CD14-positive monocyte (primary cell): ENCODE measurements at regions not wholly inside any gene's neighbourhood (a gene's known extent, or its start where the extent isn't known, plus 50 kb on each side); places are given as distances from the start of the nearest gene placed in this dataset.

ENCODE experiments used
- DNase-seq, 3 donors: peaks; one replicate each; pipeline ENCODE4 v3.0.0-alpha.2; 2011 to 2022
- H2AFZ ChIP-seq: 2 replicates; pipeline ENCODE4 v1.6.0; 2012; ENCODE audit warnings: mild to moderate bottlenecking, low read depth, low read length, inconsistent platforms; ENCODE audit not compliant: insufficient read depth, poor library complexity, severe bottlenecking
- H3K27ac ChIP-seq, 2 donors: 1 replicate in 1 of 2; 2 replicates in 1 of 2; pipeline ENCODE4 v1.5.1; 2012 to 2013; ENCODE audit warnings: low read length in 2 of 2, control low read depth in 1 of 2, inconsistent platforms in 1 of 2, low read depth in 1 of 2, mild to moderate bottlenecking in 1 of 2
- H3K27me3 ChIP-seq, 2 donors: one replicate each; pipeline versions ENCODE4 v1.6.0 to v1.6.1; 2011 to 2013; ENCODE audit warnings: low read length in 2 of 2; ENCODE audit not compliant: control insufficient read depth in 2 of 2, insufficient read depth in 2 of 2
- H3K36me3 ChIP-seq, 2 donors: replicated peaks in 1 of 2; 1 replicate in 1 of 2; 2 replicates in 1 of 2; pipeline versions ENCODE4 v1.5.1 to v1.6.1; 2012 to 2013; ENCODE audit warnings: low read length in 2 of 2, control low read depth in 1 of 2, inconsistent platforms in 1 of 2, mild to moderate bottlenecking in 1 of 2; ENCODE audit not compliant: insufficient read depth in 2 of 2, control insufficient read depth in 1 of 2
- H3K4me1 ChIP-seq, 2 donors: 1 replicate in 1 of 2; 2 replicates in 1 of 2; pipeline versions ENCODE4 v1.5.1 to v1.6.1; 2012 to 2013; ENCODE audit warnings: low read length in 2 of 2, control low read depth in 1 of 2, inconsistent platforms in 1 of 2, mild to moderate bottlenecking in 1 of 2, moderate library complexity in 1 of 2; ENCODE audit not compliant: insufficient read depth in 2 of 2, control insufficient read depth in 1 of 2
- H3K4me2 ChIP-seq: replicated peaks from 2 replicates; pipeline ENCODE3; 2012; ENCODE audit warnings: low read length, moderate library complexity, mild to moderate bottlenecking; ENCODE audit not compliant: poor library complexity, severe bottlenecking; ENCODE audit errors: extremely low read depth
- H3K4me3 ChIP-seq, 3 experiments: fragments of 200-600 bp in 1 of 3; sonication (generic) in 1 of 3; replicated peaks in 1 of 3; 1 replicate in 2 of 3; 2 replicates in 1 of 3; pipeline ENCODE4 v1.5.1; 2011 to 2013; ENCODE audit warnings: low read length in 3 of 3, mild to moderate bottlenecking in 3 of 3, control low read depth in 2 of 3, low read depth in 2 of 3, inconsistent platforms in 1 of 3, moderate library complexity in 1 of 3
- H3K79me2 ChIP-seq: 2 replicates; pipeline ENCODE4 v1.6.0; 2012; ENCODE audit warnings: mild to moderate bottlenecking, control low read depth, inconsistent platforms, low read length, moderate library complexity; ENCODE audit not compliant: insufficient read depth
- H3K9ac ChIP-seq: 2 replicates; pipeline ENCODE4 v1.6.0; 2017; ENCODE audit warnings: low read length, mild to moderate bottlenecking; ENCODE audit not compliant: insufficient read depth, poor library complexity, severe bottlenecking
- H3K9me3 ChIP-seq, 2 donors: replicated peaks in 1 of 2; 1 replicate in 1 of 2; 2 replicates in 1 of 2; pipeline versions ENCODE4 v1.5.1 to v1.6.1; 2012 to 2013; ENCODE audit warnings: low read length in 2 of 2, control low read depth in 1 of 2; ENCODE audit not compliant: control insufficient read depth in 1 of 2, insufficient read depth in 1 of 2
- H4K20me1 ChIP-seq: 2 replicates; pipeline ENCODE4 v1.6.0; 2012; ENCODE audit warnings: mild to moderate bottlenecking, low read length, control low read depth, moderate library complexity; ENCODE audit not compliant: insufficient read depth
- H3K27ac Mint-ChIP-seq, 7 donors: one replicate each; pipeline ENCODE4 v1.8.0; 2020; ENCODE audit warnings: mild to moderate bottlenecking in 7 of 7, mixed read lengths in 7 of 7, moderate library complexity in 6 of 7, inconsistent platforms in 2 of 7
- H3K27me3 Mint-ChIP-seq, 3 donors: one replicate each; pipeline ENCODE4 v1.8.0; 2021 to 2022; ENCODE audit warnings: low read depth in 3 of 3, mild to moderate bottlenecking in 3 of 3, mixed read lengths in 3 of 3, moderate library complexity in 3 of 3, inconsistent platforms in 1 of 3
- H3K36me3 Mint-ChIP-seq, 2 donors: one replicate each; pipeline ENCODE4 v1.8.0; 2020; ENCODE audit warnings: mixed read lengths in 2 of 2, inconsistent platforms in 1 of 2, mild to moderate bottlenecking in 1 of 2
- H3K4me1 Mint-ChIP-seq: one replicate; pipeline ENCODE4 v1.8.0; 2020; ENCODE audit warnings: mild to moderate bottlenecking, mixed read lengths
- H3K4me3 Mint-ChIP-seq, 2 donors: one replicate each; pipeline ENCODE4 v1.8.0; 2020; ENCODE audit warnings: mild to moderate bottlenecking in 2 of 2, mixed read lengths in 2 of 2, moderate library complexity in 1 of 2
- H3K9me3 Mint-ChIP-seq, 7 donors: one replicate each; pipeline ENCODE4 v1.8.0; 2020 to 2022; ENCODE audit warnings: mixed read lengths in 7 of 7, mild to moderate bottlenecking in 6 of 7, moderate library complexity in 6 of 7, inconsistent platforms in 2 of 7
- WGBS: methylation state at CpG from one replicate; pipeline ENCODE4 v1.1.5; 2013; ENCODE audit warnings: missing lambda C conversion rate; ENCODE audit not compliant: insufficient coverage; 5-methylcytosine and 5-hydroxymethylcytosine counted together
- intact Hi-C, 2 donors: fragments of 100-400 bp; cut with micrococcal nuclease; formaldehyde crosslinking; loops; one replicate each; pipeline versions ENCODE4 v1.15.0 to v1.15.1; 2023
- TF ChIP-seq, protein P1 (sequence below): fragments of 200-600 bp; IDR thresholded peaks from one replicate; pipeline ENCODE4 v1.8.0; 2022; ENCODE audit warnings: antibody characterized with exemption, mild to moderate bottlenecking

DNA sequence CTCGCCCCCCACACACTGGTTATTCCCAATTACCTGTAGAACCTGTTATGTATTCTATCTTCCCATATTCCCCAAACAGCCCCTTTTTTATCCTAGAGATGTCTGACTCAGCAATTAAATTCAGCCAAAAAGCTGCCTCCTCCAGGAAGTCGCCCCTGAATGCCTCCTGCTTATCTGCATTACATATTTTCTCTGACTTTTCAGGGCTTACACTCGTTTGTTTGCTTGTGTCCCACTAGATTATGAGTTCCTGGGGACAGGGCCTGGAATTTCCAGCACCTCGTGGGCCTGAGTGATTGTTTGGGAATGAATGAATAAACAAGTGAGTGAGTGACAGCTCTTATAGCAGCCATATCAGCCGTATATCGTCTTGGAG is 99.3 kb upstream of the RFLNA start:
- H3K27ac ChIP-seq = no peak overlapping the region
- Mint-ChIP-seq H3K4me3 (no peak overlapping the region), H3K4me1 (no peaks in the 10 kb centered on the region), H3K9me3 (peaks cover 8 to 24% (median 15%) of the 10 kb centered on the region in 7 donors), H3K27ac (peak overlapping the region in 1 of 7 donors; percentile 54), H3K27me3 (peaks cover 0 to 6% (median 2%) of the 10 kb centered on the region in 3 donors), H3K36me3 (no peaks in the 10 kb centered on the region)
- H3K4me2 ChIP-seq = no peak overlapping the region
- intact Hi-C loops = no loop called here
- WGBS = 96% methylated on average over 6 of the region's 6 CpGs
- TF ChIP-seq, protein P1, sequence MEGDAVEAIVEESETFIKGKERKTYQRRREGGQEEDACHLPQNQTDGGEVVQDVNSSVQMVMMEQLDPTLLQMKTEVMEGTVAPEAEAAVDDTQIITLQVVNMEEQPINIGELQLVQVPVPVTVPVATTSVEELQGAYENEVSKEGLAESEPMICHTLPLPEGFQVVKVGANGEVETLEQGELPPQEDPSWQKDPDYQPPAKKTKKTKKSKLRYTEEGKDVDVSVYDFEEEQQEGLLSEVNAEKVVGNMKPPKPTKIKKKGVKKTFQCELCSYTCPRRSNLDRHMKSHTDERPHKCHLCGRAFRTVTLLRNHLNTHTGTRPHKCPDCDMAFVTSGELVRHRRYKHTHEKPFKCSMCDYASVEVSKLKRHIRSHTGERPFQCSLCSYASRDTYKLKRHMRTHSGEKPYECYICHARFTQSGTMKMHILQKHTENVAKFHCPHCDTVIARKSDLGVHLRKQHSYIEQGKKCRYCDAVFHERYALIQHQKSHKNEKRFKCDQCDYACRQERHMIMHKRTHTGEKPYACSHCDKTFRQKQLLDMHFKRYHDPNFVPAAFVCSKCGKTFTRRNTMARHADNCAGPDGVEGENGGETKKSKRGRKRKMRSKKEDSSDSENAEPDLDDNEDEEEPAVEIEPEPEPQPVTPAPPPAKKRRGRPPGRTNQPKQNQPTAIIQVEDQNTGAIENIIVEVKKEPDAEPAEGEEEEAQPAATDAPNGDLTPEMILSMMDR = no peak
- DNase-seq = no peak
- no peak overlapping the region for H2AFZ ChIP-seq
- H3K27me3 ChIP-seq = no peaks in the 10 kb centered on the region
- no peaks in the 10 kb centered on the region for H4K20me1 ChIP-seq
- H3K4me1 ChIP-seq = no peaks in the 10 kb centered on the region
- H3K36me3 ChIP-seq = no peaks in the 10 kb centered on the region
- no peak overlapping the region for H3K4me3 ChIP-seq
- peaks cover 0 to 16% of the 10 kb centered on the region in 2 donors for H3K9me3 ChIP-seq
- H3K79me2 ChIP-seq = no peaks in the 10 kb centered on the region
- H3K9ac ChIP-seq = no peak overlapping the region

DNA sequence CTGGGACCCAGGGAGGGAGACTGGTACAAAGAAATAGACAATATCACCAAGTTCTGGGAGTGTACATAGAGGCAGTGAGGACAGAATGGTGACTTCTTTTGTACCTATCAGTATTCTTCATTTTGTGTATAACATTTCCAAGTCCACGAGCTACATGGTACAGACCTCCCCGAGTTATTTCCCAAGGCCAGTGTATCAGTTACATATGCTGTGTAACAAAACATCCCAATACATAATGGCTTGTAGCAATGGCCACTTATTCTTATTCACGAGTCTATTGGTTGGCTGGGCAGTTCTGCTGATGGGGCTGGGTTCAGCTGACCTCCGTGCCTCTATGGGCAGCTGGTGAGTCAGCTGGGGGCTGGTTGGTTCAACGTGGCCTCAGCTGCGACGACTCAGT is 98.7 kb upstream of the RFLNA start:
- no peak overlapping the region for H3K4me3 Mint-ChIP-seq
- H3K4me1 Mint-ChIP-seq = no peaks in the 10 kb centered on the region
- DNase-seq = no peak
- H3K79me2 ChIP-seq = no peaks in the 10 kb centered on the region
- H3K27me3 ChIP-seq = no peaks in the 10 kb centered on the region
- H3K36me3 ChIP-seq = no peaks in the 10 kb centered on the region
- H3K9ac ChIP-seq = no peak overlapping the region
- H3K27me3 Mint-ChIP-seq = peaks cover 0 to 7% (median 2%) of the 10 kb centered on the region in 3 donors
- H3K4me1 ChIP-seq = no peaks in the 10 kb centered on the region
- WGBS = 94% methylated on average over 2 of the region's 7 CpGs
- peaks cover under 1 to 16% of the 10 kb centered on the region in 2 donors for H3K9me3 ChIP-seq
- no peak overlapping the region for H3K27ac Mint-ChIP-seq
- H3K9me3 Mint-ChIP-seq = peaks cover 9 to 27% (median 18%) of the 10 kb centered on the region in 7 donors
- H2AFZ ChIP-seq = no peak overlapping the region
- intact Hi-C loops = no loop called here
- H3K4me2 ChIP-seq = no peak overlapping the region
- H3K27ac ChIP-seq = no peak overlapping the region
- H4K20me1 ChIP-seq = no peaks in the 10 kb centered on the region
- no peaks in the 10 kb centered on the region for H3K36me3 Mint-ChIP-seq
- H3K4me3 ChIP-seq = no peak overlapping the region
- TF ChIP-seq, protein P1 = no peak
